HCT116 (cell line): ENCODE measurements at regions not wholly inside any gene's neighbourhood (a gene's known extent, or its start where the extent isn't known, plus 50 kb on each side); places are given as distances from the start of the nearest gene placed in this dataset.

ENCODE experiments used
- ATAC-seq: fragments of 200-7000 bp; cut with Tn5 transposase; 2 replicates; pipeline ENCODE4 v1.9.1; 2020; ENCODE audit warnings: mild to moderate bottlenecking, moderate library complexity
- BruUV-seq: library from RNA; stranded (reverse); fragments of 400-500 nt; replicated peaks from 2 replicates; lab custom pipeline; 2021; lab: Mats Ljungman, UMichigan
- CTCF ChIA-PET: fragments of 300-600 bp; sonication (Branson Sonifier 250); formaldehyde crosslinking; loops from one replicate; lab custom pipeline; 2021; ENCODE audit warnings: antibody characterized with exemption; lab: Charles Lee
- POLR2A ChIA-PET: fragments of 300-600, 350-600 bp; sonication (Branson Sonifier 250); formaldehyde crosslinking; loops from one replicate; lab custom pipeline; 2021; ENCODE audit warnings: antibody characterized with exemption; lab: Charles Lee
- RAD21 ChIA-PET, 2 experiments: fragments of 300-600 bp; sonication (Branson Sonifier 250); formaldehyde crosslinking; loops; one replicate each; lab custom pipeline; 2023; ENCODE audit warnings: low total read pairs in 2 of 2; ENCODE audit not compliant: uncharacterized antibody in 2 of 2, unreplicated experiment in 2 of 2, low non-redundant PET in 1 of 2; lab: Charles Lee
- DNase-seq: peaks from one replicate; pipeline ENCODE4 v3.0.0-alpha.2; 2010; ENCODE audit warnings: low read depth, low spot score
- H2AFZ ChIP-seq: fragments of 200-600 bp; shearing (Covaris generic), sonication (generic); 2 replicates; pipeline ENCODE4 v1.6.1; 2017; ENCODE audit warnings: low read depth, mixed run types, mixed read lengths, antibody characterized with exemption, low read length; ENCODE audit not compliant: poor library complexity, severe bottlenecking
- H3K27ac ChIP-seq: 2 replicates; pipeline ENCODE4 v1.5.1; 2012; ENCODE audit warnings: low read depth, low read length
- H3K27me3 ChIP-seq: fragments of 200-600 bp; sonication (generic); 2 replicates; pipeline ENCODE4 v1.6.1; 2016; ENCODE audit warnings: mixed run types, low read length, mixed read lengths; ENCODE audit not compliant: insufficient read depth
- H3K36me3 ChIP-seq, 2 experiments: fragments of 200-500 bp in 1 of 2; fragments of 200-600 bp in 1 of 2; sonication (Bioruptor generic) in 1 of 2; sonication (generic) in 1 of 2; 2 replicates each; pipeline versions ENCODE4 v1.5.1 to v1.6.1; 2014 to 2016; ENCODE audit warnings: low read length in 2 of 2, inconsistent platforms in 1 of 2, mixed read lengths in 1 of 2, mixed run types in 1 of 2; ENCODE audit not compliant: insufficient read depth in 2 of 2, control insufficient read depth in 1 of 2
- H3K4me1 ChIP-seq, 2 experiments: fragments of 200-600 bp in 1 of 2; sonication (generic) in 1 of 2; 2 replicates each; pipeline versions ENCODE4 v1.5.1 to v1.6.1; 2012 to 2017; ENCODE audit warnings: low read length in 2 of 2, inconsistent platforms in 1 of 2, mild to moderate bottlenecking in 1 of 2, mixed read lengths in 1 of 2, mixed run types in 1 of 2, moderate library complexity in 1 of 2; ENCODE audit not compliant: insufficient read depth in 2 of 2, control insufficient read depth in 1 of 2
- H3K4me2 ChIP-seq: fragments of 200-600 bp; sonication (generic); 2 replicates; pipeline ENCODE4 v1.6.1; 2017; ENCODE audit warnings: mixed run types, low read length, mixed read lengths
- H3K4me3 ChIP-seq, 2 experiments: fragments of 200-600 bp in 1 of 2; sonication (generic) in 1 of 2; replicated peaks in 1 of 2; 2 replicates each; pipeline ENCODE4 v1.5.1; 2011 to 2016; ENCODE audit warnings: low read length in 2 of 2, control low read depth in 1 of 2, low read depth in 1 of 2, mild to moderate bottlenecking in 1 of 2, mixed read lengths in 1 of 2, mixed run types in 1 of 2
- H3K79me2 ChIP-seq: fragments of 200-600 bp; sonication (generic); 2 replicates; pipeline ENCODE4 v1.6.1; 2017; ENCODE audit warnings: mild to moderate bottlenecking, mixed run types, low read length, moderate library complexity, mixed read lengths; ENCODE audit not compliant: insufficient read depth
- H3K9ac ChIP-seq: fragments of 200-600 bp; sonication (generic); 2 replicates; pipeline ENCODE4 v1.6.1; 2016; ENCODE audit warnings: low read length, mixed read lengths
- H3K9me2 ChIP-seq: fragments of 200-600 bp; sonication (generic), shearing (Covaris generic); 2 replicates; pipeline ENCODE4 v1.6.1; 2017; ENCODE audit warnings: mixed run types, mild to moderate bottlenecking, moderate library complexity; ENCODE audit not compliant: insufficient read depth
- H3K9me3 ChIP-seq, 2 experiments: fragments of 200-500 bp in 1 of 2; fragments of 200-600 bp in 1 of 2; sonication (Bioruptor generic) in 1 of 2; sonication (generic) in 1 of 2; 2 replicates each; pipeline ENCODE4 v1.6.1; 2014 to 2017; ENCODE audit warnings: low read length in 2 of 2, mixed read lengths in 2 of 2, inconsistent platforms in 1 of 2, low read depth in 1 of 2, mild to moderate bottlenecking in 1 of 2, mixed run types in 1 of 2, moderate library complexity in 1 of 2; ENCODE audit not compliant: control insufficient read depth in 1 of 2, insufficient read depth in 1 of 2
- H4K20me1 ChIP-seq: fragments of 200-600 bp; sonication (generic), shearing (Covaris generic); 2 replicates; pipeline ENCODE4 v1.6.1; 2017; ENCODE audit warnings: mixed run types, mild to moderate bottlenecking, moderate library complexity; ENCODE audit not compliant: insufficient read depth
- EGR1 ChIP-seq: IDR thresholded peaks from 2 replicates; pipeline ENCODE4 v1.6.1; 2012; ENCODE audit warnings: low read depth
- EZH2 ChIP-seq: fragments of 200-600 bp; sonication (generic); IDR thresholded peaks from 2 replicates; pipeline ENCODE4 v1.6.1; 2017; ENCODE audit warnings: antibody characterized with exemption, mixed run types
- FOSL1 ChIP-seq: IDR thresholded peaks from 2 replicates; pipeline ENCODE4 v1.6.1; 2012; ENCODE audit warnings: low read depth
- JUND ChIP-seq: IDR thresholded peaks from 2 replicates; pipeline ENCODE4 v1.6.1; 2012
- POLR2AphosphoS5 ChIP-seq: IDR thresholded peaks from 2 replicates; pipeline ENCODE4 v1.6.1; 2011; ENCODE audit warnings: mild to moderate bottlenecking, low read depth, low read length, moderate library complexity
- RAD21 ChIP-seq: IDR thresholded peaks from 2 replicates; pipeline ENCODE4 v1.6.1; 2012; ENCODE audit warnings: low read depth, mild to moderate bottlenecking
- SIN3A ChIP-seq: IDR thresholded peaks from 2 replicates; pipeline ENCODE4 v1.6.1; 2012; ENCODE audit warnings: low read depth
- TCF7L2 ChIP-seq: IDR thresholded peaks from 2 replicates; pipeline ENCODE4 v1.7.0; 2011; ENCODE audit warnings: borderline replicate concordance, inconsistent platforms; ENCODE audit not compliant: insufficient read depth, insufficient read length; ENCODE audit errors: extremely low read depth
- intact Hi-C: fragments of 100-400 bp; cut with micrococcal nuclease; formaldehyde crosslinking; loops from 2 replicates; pipeline ENCODE4 v1.10.0; 2022
- TF ChIP-seq, protein P1 (sequence below): IDR thresholded peaks from 2 replicates; pipeline ENCODE4 v1.6.1; 2012
- TF ChIP-seq, protein P2 (sequence below): IDR thresholded peaks from 2 replicates; pipeline ENCODE4 v1.6.1; 2012
- TF ChIP-seq, protein P3 (sequence below), 3 experiments: fragments of 200-600 bp in 1 of 3; sonication (generic) in 1 of 3; IDR thresholded peaks in 2 of 3; conservative IDR thresholded peaks in 1 of 3; 2 replicates each; pipeline ENCODE4 v1.5.1; 2012 to 2017; ENCODE audit warnings: low read depth in 2 of 3, low read length in 2 of 3, antibody characterized with exemption in 1 of 3, borderline replicate concordance in 1 of 3, control low read depth in 1 of 3, mild to moderate bottlenecking in 1 of 3, mixed read lengths in 1 of 3, mixed run types in 1 of 3, moderate library complexity in 1 of 3; ENCODE audit not compliant: insufficient read depth in 1 of 3
- TF ChIP-seq, protein P4 (sequence below): IDR thresholded peaks from 2 replicates; pipeline ENCODE4 v1.6.1; 2012; ENCODE audit warnings: low read depth

DNA sequence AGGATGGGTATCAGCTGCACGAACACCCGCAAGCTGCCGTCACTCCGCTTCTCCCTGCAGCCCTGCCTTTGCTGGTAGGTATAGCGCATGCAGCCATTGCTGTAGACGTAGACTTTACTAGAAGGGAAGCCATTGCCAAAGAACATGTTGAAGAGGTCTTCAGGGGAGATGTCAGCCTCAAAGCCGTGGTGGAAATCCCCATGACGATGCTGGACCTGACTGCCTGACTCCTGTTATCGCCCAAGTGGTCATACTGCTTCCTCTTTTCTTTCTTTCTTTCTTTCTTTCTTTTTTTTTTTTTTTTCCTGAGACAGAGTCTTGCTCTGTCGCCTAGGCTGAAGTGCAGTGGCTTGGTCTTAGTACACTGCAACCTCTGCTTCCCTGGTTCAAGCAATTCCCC is 68.7 kb upstream of the SPRED2 start:
- no peak overlapping the region for H3K27ac ChIP-seq
- DNase-seq (no peak), ATAC-seq (no peak)
- no peaks in the 10 kb centered on the region for H3K27me3 ChIP-seq
- no peaks in the 10 kb centered on the region for H4K20me1 ChIP-seq
- RAD21 ChIA-PET, result no interaction called here
- H2AFZ ChIP-seq, result no peak overlapping the region
- no peaks in the 10 kb centered on the region for H3K9me2 ChIP-seq
- H3K79me2 ChIP-seq, result no peaks in the 10 kb centered on the region
- no peaks in the 10 kb centered on the region for H3K9me3 ChIP-seq
- H3K4me2 ChIP-seq, result no peak overlapping the region
- H3K4me3 ChIP-seq, result no peak overlapping the region
- POLR2A ChIA-PET, result no interaction called here
- H3K9ac ChIP-seq, result no peak overlapping the region
- no TSS peak for BruUV-seq
- intact Hi-C loops, result no loop called here
- no peaks in the 10 kb centered on the region for H3K36me3 ChIP-seq
- H3K4me1 ChIP-seq, result no peaks in the 10 kb centered on the region
- TF ChIP-seq, protein P1, sequence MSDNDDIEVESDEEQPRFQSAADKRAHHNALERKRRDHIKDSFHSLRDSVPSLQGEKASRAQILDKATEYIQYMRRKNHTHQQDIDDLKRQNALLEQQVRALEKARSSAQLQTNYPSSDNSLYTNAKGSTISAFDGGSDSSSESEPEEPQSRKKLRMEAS, result no peak
- TF ChIP-seq SIN3A (no peak), RAD21 (no peak)
- TF ChIP-seq, protein P2, sequence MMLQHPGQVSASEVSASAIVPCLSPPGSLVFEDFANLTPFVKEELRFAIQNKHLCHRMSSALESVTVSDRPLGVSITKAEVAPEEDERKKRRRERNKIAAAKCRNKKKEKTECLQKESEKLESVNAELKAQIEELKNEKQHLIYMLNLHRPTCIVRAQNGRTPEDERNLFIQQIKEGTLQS, result no peak
- CTCF ChIA-PET, result no interaction called here

DNA sequence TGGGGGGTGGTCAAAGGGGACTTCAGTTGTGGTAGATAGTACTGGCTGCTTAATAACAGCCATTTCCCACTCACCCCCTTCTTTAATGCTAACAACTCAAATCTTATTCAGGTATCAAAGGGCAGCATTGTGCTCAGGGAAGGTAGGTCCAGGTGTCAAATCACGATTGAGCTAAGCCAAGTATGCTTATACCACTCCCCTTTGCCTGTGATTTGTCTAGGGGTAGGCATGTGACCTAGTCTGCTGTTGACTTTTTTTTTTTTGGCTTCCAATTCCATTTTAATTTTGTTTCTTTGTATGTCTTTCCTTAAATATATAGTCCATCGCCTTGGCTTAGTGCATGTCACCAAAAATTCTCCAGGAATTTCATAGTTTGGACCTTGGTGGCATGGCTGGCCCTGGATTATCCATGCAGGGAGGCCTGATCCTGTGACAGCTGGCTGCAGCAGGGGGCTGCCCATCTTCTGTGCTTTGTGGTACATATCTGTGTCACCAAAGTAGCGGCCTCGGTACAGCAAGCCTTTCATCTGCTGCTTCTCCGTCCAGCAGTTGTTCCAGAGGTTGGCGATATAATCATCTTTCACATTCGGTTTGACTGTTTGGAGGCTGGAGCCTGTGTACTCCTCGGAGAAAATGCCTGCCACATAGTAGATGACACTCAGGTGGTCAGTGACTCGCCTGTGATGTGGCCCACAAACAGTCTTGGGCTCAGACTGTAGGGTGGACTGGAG is 68.1 kb upstream of the SPRED2 start:
- no TSS peak for BruUV-seq
- no peak overlapping the region for H3K27ac ChIP-seq
- H4K20me1 ChIP-seq, result no peaks in the 10 kb centered on the region
- no peaks in the 10 kb centered on the region for H3K79me2 ChIP-seq
- intact Hi-C loops, result no loop called here
- no peaks in the 10 kb centered on the region for H3K9me3 ChIP-seq
- H3K9me2 ChIP-seq, result no peaks in the 10 kb centered on the region
- ChIA-PET RAD21 (no interaction called here), CTCF (no interaction called here), POLR2A (no interaction called here)
- no peak overlapping the region for H3K9ac ChIP-seq
- H2AFZ ChIP-seq, result no peak overlapping the region
- H3K4me2 ChIP-seq, result no peak overlapping the region
- H3K4me1 ChIP-seq, result no peaks in the 10 kb centered on the region
- no peaks in the 10 kb centered on the region for H3K27me3 ChIP-seq
- no peak overlapping the region for H3K4me3 ChIP-seq
- ATAC-seq (no peak), DNase-seq (no peak)
- H3K36me3 ChIP-seq, result no peaks in the 10 kb centered on the region
- no peak for TF ChIP-seq FOSL1
- no peak for TF ChIP-seq EZH2
- TF ChIP-seq EGR1, result no peak
- no peak for TF ChIP-seq POLR2AphosphoS5
- no peak for TF ChIP-seq TCF7L2
- TF ChIP-seq RAD21, result no peak
- TF ChIP-seq, protein P3, sequence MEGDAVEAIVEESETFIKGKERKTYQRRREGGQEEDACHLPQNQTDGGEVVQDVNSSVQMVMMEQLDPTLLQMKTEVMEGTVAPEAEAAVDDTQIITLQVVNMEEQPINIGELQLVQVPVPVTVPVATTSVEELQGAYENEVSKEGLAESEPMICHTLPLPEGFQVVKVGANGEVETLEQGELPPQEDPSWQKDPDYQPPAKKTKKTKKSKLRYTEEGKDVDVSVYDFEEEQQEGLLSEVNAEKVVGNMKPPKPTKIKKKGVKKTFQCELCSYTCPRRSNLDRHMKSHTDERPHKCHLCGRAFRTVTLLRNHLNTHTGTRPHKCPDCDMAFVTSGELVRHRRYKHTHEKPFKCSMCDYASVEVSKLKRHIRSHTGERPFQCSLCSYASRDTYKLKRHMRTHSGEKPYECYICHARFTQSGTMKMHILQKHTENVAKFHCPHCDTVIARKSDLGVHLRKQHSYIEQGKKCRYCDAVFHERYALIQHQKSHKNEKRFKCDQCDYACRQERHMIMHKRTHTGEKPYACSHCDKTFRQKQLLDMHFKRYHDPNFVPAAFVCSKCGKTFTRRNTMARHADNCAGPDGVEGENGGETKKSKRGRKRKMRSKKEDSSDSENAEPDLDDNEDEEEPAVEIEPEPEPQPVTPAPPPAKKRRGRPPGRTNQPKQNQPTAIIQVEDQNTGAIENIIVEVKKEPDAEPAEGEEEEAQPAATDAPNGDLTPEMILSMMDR (IDR thresholded peaks at IDR 0.05 in 2 of 3, conservative IDR thresholded peaks at IDR 0.05 in 1 of 3; ENCODE audit: borderline replicate concordance in 1 of 3, insufficient read depth in 1 of 3, low read depth in 2 of 3, low read length in 2 of 3), result no peak
- no peak for TF ChIP-seq JUND
- TF ChIP-seq, protein P4, sequence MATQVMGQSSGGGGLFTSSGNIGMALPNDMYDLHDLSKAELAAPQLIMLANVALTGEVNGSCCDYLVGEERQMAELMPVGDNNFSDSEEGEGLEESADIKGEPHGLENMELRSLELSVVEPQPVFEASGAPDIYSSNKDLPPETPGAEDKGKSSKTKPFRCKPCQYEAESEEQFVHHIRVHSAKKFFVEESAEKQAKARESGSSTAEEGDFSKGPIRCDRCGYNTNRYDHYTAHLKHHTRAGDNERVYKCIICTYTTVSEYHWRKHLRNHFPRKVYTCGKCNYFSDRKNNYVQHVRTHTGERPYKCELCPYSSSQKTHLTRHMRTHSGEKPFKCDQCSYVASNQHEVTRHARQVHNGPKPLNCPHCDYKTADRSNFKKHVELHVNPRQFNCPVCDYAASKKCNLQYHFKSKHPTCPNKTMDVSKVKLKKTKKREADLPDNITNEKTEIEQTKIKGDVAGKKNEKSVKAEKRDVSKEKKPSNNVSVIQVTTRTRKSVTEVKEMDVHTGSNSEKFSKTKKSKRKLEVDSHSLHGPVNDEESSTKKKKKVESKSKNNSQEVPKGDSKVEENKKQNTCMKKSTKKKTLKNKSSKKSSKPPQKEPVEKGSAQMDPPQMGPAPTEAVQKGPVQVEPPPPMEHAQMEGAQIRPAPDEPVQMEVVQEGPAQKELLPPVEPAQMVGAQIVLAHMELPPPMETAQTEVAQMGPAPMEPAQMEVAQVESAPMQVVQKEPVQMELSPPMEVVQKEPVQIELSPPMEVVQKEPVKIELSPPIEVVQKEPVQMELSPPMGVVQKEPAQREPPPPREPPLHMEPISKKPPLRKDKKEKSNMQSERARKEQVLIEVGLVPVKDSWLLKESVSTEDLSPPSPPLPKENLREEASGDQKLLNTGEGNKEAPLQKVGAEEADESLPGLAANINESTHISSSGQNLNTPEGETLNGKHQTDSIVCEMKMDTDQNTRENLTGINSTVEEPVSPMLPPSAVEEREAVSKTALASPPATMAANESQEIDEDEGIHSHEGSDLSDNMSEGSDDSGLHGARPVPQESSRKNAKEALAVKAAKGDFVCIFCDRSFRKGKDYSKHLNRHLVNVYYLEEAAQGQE, result no peak
